Neuronal stem cell (in vitro differentiated cells): ENCODE measurements at regions not wholly inside any gene's neighbourhood (a gene's known extent, or its start where the extent isn't known, plus 50 kb on each side); places are given as distances from the start of the nearest gene placed in this dataset.
"Not testable (repeated sequence)": the region's sequence is repeated elsewhere in the genome, so short reads cannot be mapped to it uniquely, and the experiment has no call there.

ENCODE experiments used
- DNase-seq: peaks from one replicate; pipeline ENCODE4 v3.0.0-alpha.2; 2013; ENCODE audit warnings: low spot score
- H2AFZ ChIP-seq: one replicate; pipeline ENCODE4 v1.6.1; 2013; ENCODE audit warnings: mild to moderate bottlenecking, low read length, inconsistent platforms
- H2AK5ac ChIP-seq: 2 replicates; pipeline ENCODE4 v1.6.1; 2013; ENCODE audit warnings: low read depth, mild to moderate bottlenecking, inconsistent platforms, low read length, moderate library complexity, mixed read lengths
- H2BK120ac ChIP-seq: 2 replicates; pipeline ENCODE4 v1.6.1; 2013; ENCODE audit warnings: low read depth, mild to moderate bottlenecking, inconsistent platforms, low read length, moderate library complexity, mixed read lengths
- H2BK12ac ChIP-seq: one replicate; pipeline ENCODE4 v1.6.1; 2013; ENCODE audit warnings: low read length, inconsistent platforms
- H2BK15ac ChIP-seq: 2 replicates; pipeline ENCODE4 v1.6.1; 2013; ENCODE audit warnings: mild to moderate bottlenecking, low read length, inconsistent platforms, mixed read lengths
- H2BK5ac ChIP-seq: one replicate; pipeline ENCODE4 v1.6.1; 2013; ENCODE audit warnings: inconsistent platforms, mild to moderate bottlenecking, low read length, moderate library complexity
- H3K14ac ChIP-seq: one replicate; pipeline ENCODE4 v1.6.1; 2013; ENCODE audit warnings: low read length, inconsistent platforms
- H3K18ac ChIP-seq: 2 replicates; pipeline ENCODE4 v1.6.1; 2013; ENCODE audit warnings: low read length, inconsistent platforms
- H3K23ac ChIP-seq: 2 replicates; pipeline ENCODE4 v1.6.1; 2013; ENCODE audit warnings: low read depth, mild to moderate bottlenecking, mixed read lengths, low read length, inconsistent platforms; ENCODE audit not compliant: poor library complexity
- H3K27ac ChIP-seq: replicated peaks from 3 replicates; pipeline ENCODE4 v1.5.1; 2013; ENCODE audit warnings: low read length, inconsistent platforms
- H3K27me3 ChIP-seq, 3 experiments: 2 replicates each; pipeline ENCODE4 v1.6.1; 2013; ENCODE audit warnings: low read length in 3 of 3, mild to moderate bottlenecking in 2 of 3, inconsistent platforms in 1 of 3, low read depth in 1 of 3, mixed read lengths in 1 of 3, moderate library complexity in 1 of 3; ENCODE audit not compliant: control insufficient read depth in 3 of 3, insufficient read depth in 3 of 3
- H3K36me3 ChIP-seq, 2 donors: replicated peaks in 1 of 2; 2 replicates each; pipeline ENCODE4 v1.6.1; 2013; ENCODE audit warnings: low read length in 2 of 2; ENCODE audit not compliant: control insufficient read depth in 2 of 2, insufficient read depth in 2 of 2
- H3K4ac ChIP-seq: 2 replicates; pipeline ENCODE4 v1.6.1; 2013; ENCODE audit warnings: inconsistent platforms, mild to moderate bottlenecking, low read length, moderate library complexity
- H3K4me1 ChIP-seq, 2 donors: 1 replicate in 1 of 2; 2 replicates in 1 of 2; pipeline ENCODE4 v1.6.1; 2013; ENCODE audit warnings: low read length in 2 of 2, low read depth in 1 of 2; ENCODE audit not compliant: control insufficient read depth in 2 of 2, insufficient read depth in 1 of 2
- H3K4me2 ChIP-seq: one replicate; pipeline ENCODE4 v1.6.1; 2013; ENCODE audit warnings: mild to moderate bottlenecking, low read length, inconsistent platforms; ENCODE audit not compliant: insufficient read depth, poor library complexity, severe bottlenecking
- H3K4me3 ChIP-seq, 2 donors: 2 replicates each; pipeline ENCODE4 v1.5.1; 2013; ENCODE audit warnings: low read length in 2 of 2, mild to moderate bottlenecking in 2 of 2, inconsistent platforms in 1 of 2, moderate library complexity in 1 of 2
- H3K79me1 ChIP-seq: one replicate; pipeline ENCODE4 v1.6.1; 2013; ENCODE audit warnings: low read depth, mild to moderate bottlenecking, inconsistent platforms, low read length, moderate library complexity
- H3K9ac ChIP-seq: one replicate; pipeline ENCODE4 v1.6.1; 2013; ENCODE audit warnings: mild to moderate bottlenecking, low read depth, low read length, inconsistent platforms; ENCODE audit not compliant: poor library complexity
- H3K9me3 ChIP-seq, 2 donors: replicated peaks in 1 of 2; 2 replicates each; pipeline versions ENCODE3 to v1.6.1; 2013; ENCODE audit warnings: low read length in 2 of 2, mild to moderate bottlenecking in 2 of 2, inconsistent platforms in 1 of 2, low read depth in 1 of 2, mixed read lengths in 1 of 2, moderate library complexity in 1 of 2; ENCODE audit not compliant: control insufficient read depth in 2 of 2, insufficient read depth in 1 of 2
- H4K8ac ChIP-seq: one replicate; pipeline ENCODE4 v1.6.1; 2013; ENCODE audit warnings: low read depth, mild to moderate bottlenecking, inconsistent platforms, low read length, moderate library complexity
- H4K91ac ChIP-seq: one replicate; pipeline ENCODE4 v1.6.1; 2013; ENCODE audit warnings: low read length, low read depth, mild to moderate bottlenecking, inconsistent platforms; ENCODE audit not compliant: poor library complexity
- WGBS, 2 donors: extraction: QIAGEN DNeasy Blood & Tissue Kit; methylation state at CpG; one replicate each; pipeline ENCODE4 v1.1.7; 2013; ENCODE audit warnings: missing lambda C conversion rate in 2 of 2, mixed read lengths in 1 of 2; ENCODE audit not compliant: insufficient read length in 2 of 2, insufficient replicate concordance in 1 of 2; ENCODE audit errors: extremely low coverage in 2 of 2; 5-methylcytosine and 5-hydroxymethylcytosine counted together

DNA sequence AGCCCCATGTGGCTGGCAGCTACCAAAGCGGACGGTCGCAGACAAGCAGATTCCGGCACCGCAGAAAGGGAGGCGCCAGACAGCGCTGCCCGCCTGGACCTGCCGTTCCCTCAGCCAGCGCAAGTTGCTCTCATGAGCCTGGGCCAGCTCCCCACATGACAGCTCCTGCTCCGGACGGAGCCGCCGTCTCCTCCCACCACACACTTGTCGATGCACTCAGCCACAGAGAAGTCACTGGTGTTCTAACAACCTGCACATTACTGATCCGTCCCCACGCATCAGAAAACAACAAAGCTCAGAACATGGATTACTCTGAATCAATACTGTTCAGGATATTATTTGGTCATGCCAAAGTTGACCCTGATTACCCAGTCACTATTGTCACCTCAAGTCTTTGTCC, 74.4 kb upstream of the TNK2 start:
- H3K9ac ChIP-seq, H4K8ac ChIP-seq, H3K27ac ChIP-seq, H2BK120ac ChIP-seq, H3K23ac ChIP-seq, H2AFZ ChIP-seq, H3K18ac ChIP-seq, H3K27me3 ChIP-seq, H4K91ac ChIP-seq, H2BK15ac ChIP-seq, H3K4me1 ChIP-seq, DNase-seq, H2BK5ac ChIP-seq, H2BK12ac ChIP-seq, H3K79me1 ChIP-seq, H3K4ac ChIP-seq, H3K9me3 ChIP-seq, H3K4me2 ChIP-seq, H3K4me3 ChIP-seq, H2AK5ac ChIP-seq, H3K14ac ChIP-seq: not testable (repeated sequence)
- H3K36me3 ChIP-seq, result peaks cover 5 to 25% of the 10 kb centered on the region in 2 donors
- WGBS, 2 donors, result no CpG with 5 or more reads among the region's 17 CpGs

GRCh38 chr3:195981778-195982177, 73.4 kb upstream of the TNK2 start:
- not testable (repeated sequence) for H3K14ac ChIP-seq, H3K23ac ChIP-seq, H2AFZ ChIP-seq, H4K91ac ChIP-seq, H3K4me3 ChIP-seq, H2BK12ac ChIP-seq, H3K4me2 ChIP-seq, H3K9ac ChIP-seq, H2BK120ac ChIP-seq, H3K9me3 ChIP-seq, H3K18ac ChIP-seq, H3K4me1 ChIP-seq, H3K79me1 ChIP-seq, H2BK5ac ChIP-seq, H3K27ac ChIP-seq, H3K27me3 ChIP-seq, H3K4ac ChIP-seq, DNase-seq, H4K8ac ChIP-seq, H2BK15ac ChIP-seq, H2AK5ac ChIP-seq
- H3K36me3 ChIP-seq, result peaks cover 5 to 27% of the 10 kb centered on the region in 2 donors
- no CpG with 5 or more reads among the region's 7 CpGs for WGBS, 2 donors

- not testable (repeated sequence) for H4K8ac ChIP-seq, H3K18ac ChIP-seq, H2BK120ac ChIP-seq, H3K4ac ChIP-seq, H3K23ac ChIP-seq, H3K9me3 ChIP-seq, H3K4me2 ChIP-seq, H3K27ac ChIP-seq, H2BK5ac ChIP-seq, H2AFZ ChIP-seq, H3K27me3 ChIP-seq, H2BK12ac ChIP-seq, H3K79me1 ChIP-seq, H3K14ac ChIP-seq, H3K4me3 ChIP-seq, H3K4me1 ChIP-seq, H2AK5ac ChIP-seq, H2BK15ac ChIP-seq, H4K91ac ChIP-seq, DNase-seq, H3K9ac ChIP-seq
- no CpG with 5 or more reads among the region's 10 CpGs for WGBS, 2 donors
- H3K36me3 ChIP-seq, result peaks cover 8 to 43% of the 10 kb centered on the region in 2 donors
Measured at GRCh38 chr3:195979877-195980276, 71.5 kb upstream of the TNK2 start.

GRCh38 chr3:195978585-195978984, 70.2 kb upstream of the TNK2 start:
- not testable (repeated sequence) for H2BK15ac ChIP-seq, H2AFZ ChIP-seq, DNase-seq, H2BK5ac ChIP-seq, H3K4ac ChIP-seq, H3K23ac ChIP-seq, H3K4me3 ChIP-seq, H3K9ac ChIP-seq, H2BK12ac ChIP-seq, H3K4me2 ChIP-seq, H4K91ac ChIP-seq, H3K4me1 ChIP-seq, H3K27me3 ChIP-seq, H3K14ac ChIP-seq, H3K27ac ChIP-seq, H4K8ac ChIP-seq, H3K18ac ChIP-seq, H3K79me1 ChIP-seq, H2AK5ac ChIP-seq, H2BK120ac ChIP-seq, H3K9me3 ChIP-seq
- peaks cover 8 to 47% of the 10 kb centered on the region in 2 donors for H3K36me3 ChIP-seq
- no CpG with 5 or more reads among the region's 11 CpGs for WGBS, 2 donors
